UCSD-AML1 (cell line): ENCODE measurements at regions not wholly inside any gene's neighbourhood (a gene's known extent, or its start where the extent isn't known, plus 50 kb on each side); places are given as distances from the start of the nearest gene placed in this dataset.
"Not testable (repeated sequence)": the region's sequence is repeated elsewhere in the genome, so short reads cannot be mapped to it uniquely, and the experiment has no call there.

Source experiments
- DNase-seq: peaks from one replicate; lab custom pipeline; 2025; ENCODE audit not compliant: unreplicated experiment; lab: John Stamatoyannopoulos, UW

GRCh38 chr9:25814023-25814422 is 135.8 kb upstream of the TUSC1 start:
- DNase-seq: no peak

GRCh38 chr9:25813478-25813877 is 135.2 kb upstream of the TUSC1 start:
- no peak for DNase-seq

GRCh38 chr9:25808554-25808953 is 130.3 kb upstream of the TUSC1 start:
- DNase-seq: no peak

- DNase-seq: no peak
Measured at GRCh38 chr9:25804856-25805255, 126.6 kb upstream of the TUSC1 start.

DNA sequence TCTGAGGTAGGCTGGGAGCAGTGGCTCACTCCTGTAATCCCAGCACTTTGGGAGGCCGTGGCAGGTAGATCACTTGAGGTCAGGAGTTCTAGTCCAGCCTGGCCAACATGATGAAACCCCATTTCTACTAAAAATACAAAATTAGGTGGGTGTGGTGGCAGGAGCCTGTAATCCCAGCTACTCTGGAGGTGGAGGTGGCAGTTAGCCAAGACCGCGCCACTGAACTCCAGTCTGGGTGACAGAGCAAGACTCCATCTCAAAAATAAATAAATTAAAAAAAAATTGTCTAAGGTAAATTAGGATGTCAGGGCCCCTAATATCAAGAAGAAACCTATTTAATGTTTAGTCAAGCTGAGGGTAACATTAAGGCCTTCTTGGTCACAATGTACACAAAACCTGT is 123.7 kb upstream of the TUSC1 start:
- not testable (repeated sequence) for DNase-seq

DNA sequence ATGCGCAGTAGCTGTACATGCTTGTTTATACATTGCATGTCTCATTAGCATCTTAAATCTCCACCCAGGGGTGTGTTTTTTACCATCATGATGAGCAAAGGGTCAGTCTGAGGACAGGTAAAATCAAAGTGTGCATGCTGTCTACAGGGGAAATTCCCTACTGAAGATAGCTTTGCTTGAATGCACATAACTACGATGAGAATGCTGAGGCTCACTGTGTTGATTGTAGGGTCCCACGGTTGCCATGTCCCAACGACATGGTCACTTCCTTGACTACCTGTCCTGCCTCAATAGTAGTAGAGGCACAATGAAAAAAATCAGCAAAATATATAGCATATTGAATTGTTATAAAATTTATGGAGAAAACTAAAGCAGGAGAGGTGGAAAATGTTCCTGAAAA is 95.6 kb upstream of the TUSC1 start:
- no peak for DNase-seq

DNA sequence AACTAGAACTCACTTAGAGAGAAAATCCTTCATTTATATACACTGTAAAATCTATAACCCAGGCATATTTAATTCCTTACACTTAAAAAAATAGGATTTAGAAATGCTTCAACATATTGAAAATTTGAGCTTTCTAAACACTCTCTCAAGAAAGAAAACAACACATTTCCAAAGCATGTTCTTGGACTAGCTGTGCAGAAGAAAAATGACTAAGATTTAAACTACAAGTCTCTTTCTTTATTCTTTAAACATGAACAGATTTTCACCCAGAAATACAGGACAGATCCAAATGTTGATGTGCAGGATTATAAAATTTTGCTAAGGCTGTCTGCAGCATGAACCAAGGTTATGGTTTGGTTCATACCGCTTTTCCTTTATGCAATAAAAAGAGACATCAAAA is 77.7 kb upstream of the TUSC1 start:
- DNase-seq: no peak

- DNase-seq: no peak
Measured at GRCh38 chr9:25752398-25752797, 74.2 kb upstream of the TUSC1 start.

- DNase-seq: no peak
Measured at GRCh38 chr9:25742256-25742655, 64.0 kb upstream of the TUSC1 start.

DNA sequence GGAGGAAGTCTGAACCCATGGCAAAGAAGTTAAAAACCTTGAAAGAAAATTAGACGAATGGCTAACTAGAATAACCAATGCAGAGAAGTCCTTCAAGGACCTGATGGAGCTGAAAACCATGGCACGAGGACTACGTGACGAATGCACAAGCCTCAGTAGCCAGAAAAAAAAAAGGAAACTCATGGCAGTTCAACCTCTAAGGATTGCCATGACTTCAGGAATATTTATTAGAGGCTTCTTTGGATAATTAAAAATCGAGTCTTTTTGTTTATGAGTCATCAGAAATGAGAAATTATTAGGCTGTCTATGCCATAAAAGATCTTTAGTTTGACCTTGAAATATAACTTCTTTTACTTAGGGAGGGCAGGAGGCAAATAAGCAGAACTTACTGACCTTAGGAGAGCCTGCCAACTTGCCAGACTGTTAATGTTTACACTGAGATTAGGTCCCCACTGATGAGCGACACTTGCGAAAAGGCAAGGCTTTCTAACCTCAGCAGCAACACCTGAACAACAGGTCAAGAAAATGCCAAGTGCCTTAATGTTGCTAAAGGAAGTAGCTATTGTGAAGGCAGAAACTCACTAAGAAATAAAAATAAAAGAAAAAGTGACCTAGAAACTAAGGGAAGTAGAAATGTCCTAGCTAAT is 55.2 kb upstream of the TUSC1 start:
- no peak for DNase-seq

DNA sequence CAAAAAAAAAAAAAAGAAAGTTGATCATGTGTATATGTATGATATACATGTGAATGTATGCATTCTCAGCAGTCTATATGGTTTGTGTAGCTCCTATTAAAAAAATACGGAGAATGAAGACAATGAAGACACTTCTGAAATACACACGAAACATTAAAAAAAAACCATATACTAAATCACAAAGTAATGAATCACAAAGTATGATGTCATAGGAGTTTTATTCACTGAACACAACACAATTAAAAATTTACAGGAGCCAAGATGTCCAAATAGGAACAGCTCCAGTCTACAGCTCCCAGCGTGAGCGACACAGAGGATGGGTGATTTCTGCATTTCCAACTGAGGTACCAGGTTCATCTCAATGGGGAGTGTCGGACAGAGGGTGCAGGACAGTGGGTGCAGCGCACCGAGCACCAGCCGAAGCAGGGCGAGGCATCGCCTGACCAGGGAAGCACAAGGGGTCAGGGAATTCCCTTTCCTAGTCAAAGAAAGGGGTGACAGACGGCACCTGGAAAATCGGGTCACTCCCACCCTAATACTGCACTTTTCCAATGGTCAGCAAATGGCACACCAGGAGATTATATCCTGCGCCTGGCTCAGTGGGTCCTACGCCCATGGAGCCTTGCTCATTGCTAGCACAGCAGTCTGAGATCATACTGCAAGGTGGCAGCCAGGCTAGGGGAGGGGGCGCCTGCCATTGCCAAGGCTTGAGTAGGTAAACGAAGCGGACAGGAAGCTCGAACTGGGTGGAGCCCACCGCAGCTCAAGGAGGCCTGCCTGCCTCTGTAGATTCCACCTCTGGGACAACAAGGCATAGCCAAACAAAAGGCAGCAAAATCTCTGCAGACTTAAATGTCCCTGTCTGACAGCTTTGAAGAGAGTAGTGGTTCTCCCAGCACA is 53.9 kb upstream of the TUSC1 start:
- not testable (repeated sequence) for DNase-seq
